Central memory CD8-positive, alpha-beta T cell (primary cell): ENCODE measurements at regions not wholly inside any gene's neighbourhood (a gene's known extent, or its start where the extent isn't known, plus 50 kb on each side); places are given as distances from the start of the nearest gene placed in this dataset.

ENCODE experiments used
- ATAC-seq: fragments of 150-1000 bp; cut with Tn5 transposase; replicated peaks from 2 replicates; pipeline ENCODE4 v1.10.0; 2022; ENCODE audit warnings: mild to moderate bottlenecking, moderate FRiP score, moderate number of reproducible peaks; ENCODE audit not compliant: poor library complexity, severe bottlenecking; ENCODE audit errors: extremely low read depth
- DNase-seq, 2 donors: peaks; one replicate each; pipeline ENCODE4 v3.0.0; 2021; ENCODE audit warnings: low spot score in 2 of 2
- H3K27ac Mint-ChIP-seq: one replicate; pipeline ENCODE4 v1.8.0; 2022; ENCODE audit warnings: low read depth, mild to moderate bottlenecking, moderate library complexity, mixed read lengths
- H3K27me3 Mint-ChIP-seq: one replicate; pipeline ENCODE4 v1.8.0; 2022; ENCODE audit warnings: mixed read lengths
- H3K36me3 Mint-ChIP-seq: one replicate; pipeline ENCODE4 v1.8.0; 2022; ENCODE audit warnings: mild to moderate bottlenecking, moderate library complexity, mixed read lengths; ENCODE audit not compliant: insufficient read depth
- H3K4me1 Mint-ChIP-seq: one replicate; pipeline ENCODE4 v1.8.0; 2022; ENCODE audit warnings: mixed read lengths
- H3K4me3 Mint-ChIP-seq: one replicate; pipeline ENCODE4 v1.8.0; 2022; ENCODE audit warnings: mild to moderate bottlenecking, moderate library complexity, mixed read lengths
- H3K9me3 Mint-ChIP-seq: one replicate; pipeline ENCODE4 v1.8.0; 2022; ENCODE audit warnings: mixed read lengths

GRCh38 chr4:126247409-126247808, 932.7 kb downstream of the FAT4 start:
- H3K36me3 Mint-ChIP-seq = no peaks in the 10 kb centered on the region
- H3K4me1 Mint-ChIP-seq = no peaks in the 10 kb centered on the region
- no peak for DNase-seq
- ATAC-seq = no peak
- no peak overlapping the region for H3K4me3 Mint-ChIP-seq
- H3K27me3 Mint-ChIP-seq = no peaks in the 10 kb centered on the region
- H3K9me3 Mint-ChIP-seq = peaks cover 31% of the 10 kb centered on the region
- no peak overlapping the region for H3K27ac Mint-ChIP-seq

- Mint-ChIP-seq H3K4me1 (no peaks in the 10 kb centered on the region), H3K27me3 (no peaks in the 10 kb centered on the region), H3K4me3 (no peak overlapping the region), H3K36me3 (no peaks in the 10 kb centered on the region), H3K9me3 (peaks cover 15% of the 10 kb centered on the region), H3K27ac (no peak overlapping the region)
- DNase-seq (no peak), ATAC-seq (no peak)
These were observed 935.3 kb downstream of the FAT4 start for GRCh38 chr4:126250006-126250405.

- DNase-seq (no peak), ATAC-seq (no peak)
- Mint-ChIP-seq H3K27me3 (no peaks in the 10 kb centered on the region), H3K36me3 (no peaks in the 10 kb centered on the region), H3K27ac (no peak overlapping the region), H3K4me3 (no peak overlapping the region), H3K9me3 (peaks cover 15% of the 10 kb centered on the region), H3K4me1 (no peaks in the 10 kb centered on the region)
These were observed 936.4 kb downstream of the FAT4 start for GRCh38 chr4:126251169-126251568.

- H3K27ac Mint-ChIP-seq = no peak overlapping the region
- H3K4me1 Mint-ChIP-seq = no peaks in the 10 kb centered on the region
- H3K27me3 Mint-ChIP-seq = no peaks in the 10 kb centered on the region
- H3K36me3 Mint-ChIP-seq = no peaks in the 10 kb centered on the region
- ATAC-seq = no peak
- H3K9me3 Mint-ChIP-seq = peaks cover 7% of the 10 kb centered on the region
- no peak for DNase-seq
- H3K4me3 Mint-ChIP-seq = no peak overlapping the region
These were observed 947.9 kb downstream of the FAT4 start for GRCh38 chr4:126262665-126263064.

- Mint-ChIP-seq H3K9me3 (no peaks in the 10 kb centered on the region), H3K36me3 (no peaks in the 10 kb centered on the region), H3K27ac (no peak overlapping the region), H3K4me1 (no peaks in the 10 kb centered on the region), H3K27me3 (no peaks in the 10 kb centered on the region), H3K4me3 (no peak overlapping the region)
- no peak for DNase-seq
- ATAC-seq = no peak
These were observed 950.1 kb downstream of the FAT4 start for GRCh38 chr4:126264839-126265238.

- DNase-seq = no peak
- Mint-ChIP-seq H3K27ac (no peak overlapping the region), H3K4me3 (no peak overlapping the region), H3K4me1 (no peaks in the 10 kb centered on the region), H3K27me3 (no peaks in the 10 kb centered on the region), H3K36me3 (no peaks in the 10 kb centered on the region), H3K9me3 (peaks cover 6% of the 10 kb centered on the region)
- no peak for ATAC-seq
These were observed 951.1 kb downstream of the FAT4 start for GRCh38 chr4:126265888-126266287.

GRCh38 chr4:126267689-126268088, 952.9 kb downstream of the FAT4 start:
- H3K27me3 Mint-ChIP-seq = no peaks in the 10 kb centered on the region
- H3K9me3 Mint-ChIP-seq = peaks cover 12% of the 10 kb centered on the region
- H3K4me3 Mint-ChIP-seq = no peak overlapping the region
- no peak overlapping the region for H3K27ac Mint-ChIP-seq
- DNase-seq (no peak), ATAC-seq (no peak)
- H3K36me3 Mint-ChIP-seq = no peaks in the 10 kb centered on the region
- H3K4me1 Mint-ChIP-seq = no peaks in the 10 kb centered on the region

GRCh38 chr4:126268106-126268505, 953.4 kb downstream of the FAT4 start:
- H3K27me3 Mint-ChIP-seq = no peaks in the 10 kb centered on the region
- H3K9me3 Mint-ChIP-seq = peaks cover 12% of the 10 kb centered on the region
- H3K4me1 Mint-ChIP-seq = no peaks in the 10 kb centered on the region
- no peak overlapping the region for H3K4me3 Mint-ChIP-seq
- DNase-seq (no peak), ATAC-seq (no peak)
- H3K36me3 Mint-ChIP-seq = no peaks in the 10 kb centered on the region
- H3K27ac Mint-ChIP-seq = no peak overlapping the region

- H3K4me1 Mint-ChIP-seq = no peaks in the 10 kb centered on the region
- no peak overlapping the region for H3K4me3 Mint-ChIP-seq
- ATAC-seq (no peak), DNase-seq (no peak)
- H3K27me3 Mint-ChIP-seq = no peaks in the 10 kb centered on the region
- no peaks in the 10 kb centered on the region for H3K36me3 Mint-ChIP-seq
- H3K27ac Mint-ChIP-seq = no peak overlapping the region
- peaks cover 13% of the 10 kb centered on the region for H3K9me3 Mint-ChIP-seq
These were observed 954.4 kb downstream of the FAT4 start for GRCh38 chr4:126269106-126269505.

- Mint-ChIP-seq H3K4me1 (no peaks in the 10 kb centered on the region), H3K27ac (no peak overlapping the region), H3K27me3 (no peaks in the 10 kb centered on the region), H3K36me3 (no peaks in the 10 kb centered on the region), H3K4me3 (no peak overlapping the region), H3K9me3 (peaks cover 17% of the 10 kb centered on the region)
- ATAC-seq = no peak
- no peak for DNase-seq
These were observed 956.5 kb downstream of the FAT4 start for GRCh38 chr4:126271292-126271691.

- ATAC-seq (no peak), DNase-seq (no peak)
- peaks cover 17% of the 10 kb centered on the region for H3K9me3 Mint-ChIP-seq
- H3K4me1 Mint-ChIP-seq = no peaks in the 10 kb centered on the region
- no peak overlapping the region for H3K4me3 Mint-ChIP-seq
- H3K36me3 Mint-ChIP-seq = no peaks in the 10 kb centered on the region
- H3K27me3 Mint-ChIP-seq = no peaks in the 10 kb centered on the region
- H3K27ac Mint-ChIP-seq = no peak overlapping the region
These were observed 959.0 kb downstream of the FAT4 start for GRCh38 chr4:126273746-126274145.

GRCh38 chr4:126291886-126292285, 977.1 kb downstream of the FAT4 start:
- no peaks in the 10 kb centered on the region for H3K36me3 Mint-ChIP-seq
- H3K9me3 Mint-ChIP-seq = peaks cover 12% of the 10 kb centered on the region
- H3K27me3 Mint-ChIP-seq = no peaks in the 10 kb centered on the region
- no peaks in the 10 kb centered on the region for H3K4me1 Mint-ChIP-seq
- no peak overlapping the region for H3K27ac Mint-ChIP-seq
- no peak overlapping the region for H3K4me3 Mint-ChIP-seq
- no peak for DNase-seq
- ATAC-seq = no peak

GRCh38 chr4:126298271-126298670, 983.5 kb downstream of the FAT4 start:
- no peak for DNase-seq
- Mint-ChIP-seq H3K36me3 (no peaks in the 10 kb centered on the region), H3K27ac (no peak overlapping the region), H3K9me3 (peaks cover 28% of the 10 kb centered on the region), H3K27me3 (no peaks in the 10 kb centered on the region), H3K4me1 (no peaks in the 10 kb centered on the region), H3K4me3 (no peak overlapping the region)
- no peak for ATAC-seq
